GM12878 (cell line): ENCODE measurements at regions not wholly inside any gene's neighbourhood (a gene's known extent, or its start where the extent isn't known, plus 50 kb on each side); places are given as distances from the start of the nearest gene placed in this dataset.

Source experiments
- ATAC-seq: fragments of 200-7000 bp; cut with Tn5 transposase; 3 replicates; pipeline ENCODE4 v1.9.1; 2020; ENCODE audit warnings: mild to moderate bottlenecking, moderate library complexity
- BruUV-seq: library from RNA; stranded (reverse); fragments of 400-500 nt; replicated peaks from 2 replicates; lab custom pipeline; 2021; lab: Mats Ljungman, UMichigan
- CTCF ChIA-PET: fragments of 300-600 bp; sonication (Branson Sonifier 250); formaldehyde crosslinking; extraction: SDS; loops from one replicate; lab custom pipeline; 2021; ENCODE audit warnings: inconsistent platforms; lab: Yijun Ruan, JAX
- POLR2A ChIA-PET: fragments of 350-600 bp; formaldehyde crosslinking; extraction: SDS; loops from one replicate; lab custom pipeline; 2021; ENCODE audit warnings: inconsistent platforms; lab: Charles Lee
- RAD21 ChIA-PET: fragments of 300-600 bp; sonication (Branson Sonifier 250); formaldehyde crosslinking; loops from one replicate; lab custom pipeline; 2023; ENCODE audit warnings: antibody characterized with exemption; ENCODE audit not compliant: unreplicated experiment; lab: Charles Lee
- SMC1A ChIA-PET: fragments of 300-600 bp; sonication (Branson Sonifier 250); formaldehyde crosslinking; loops from one replicate; lab custom pipeline; 2023; ENCODE audit not compliant: unreplicated experiment, uncharacterized antibody; lab: Charles Lee
- DNase-seq: peaks from one replicate; pipeline ENCODE4 v3.0.0-alpha.2; 2011; ENCODE audit warnings: low read depth, low spot score
- FAIRE-seq: peaks from 3 replicates; lab custom pipeline; 2011; peaks lifted over from hg19 to GRCh38; lab: Jason Lieb, UNC
- H2AFZ ChIP-seq: 2 replicates; pipeline ENCODE4 v1.6.0; 2011; ENCODE audit warnings: low read depth, low read length, control low read depth; ENCODE audit not compliant: control insufficient read depth
- H3K27ac ChIP-seq: 2 replicates; pipeline ENCODE4 v1.5.1; 2011; ENCODE audit warnings: control low read depth; ENCODE audit not compliant: control insufficient read depth, insufficient read depth
- H3K27me3 ChIP-seq, 2 experiments: replicated peaks in 1 of 2; 2 replicates each; pipeline versions ENCODE4 v1.6.0 to v1.6.1; 2011; ENCODE audit warnings: low read length in 1 of 2; ENCODE audit not compliant: control insufficient read depth in 2 of 2, insufficient read depth in 2 of 2
- H3K36me3 ChIP-seq, 2 experiments: 2 replicates each; pipeline ENCODE4 v1.5.1; 2011; ENCODE audit warnings: low read length in 1 of 2; ENCODE audit not compliant: control insufficient read depth in 2 of 2, insufficient read depth in 2 of 2
- H3K4me1 ChIP-seq: 2 replicates; pipeline ENCODE4 v1.6.1; 2011; ENCODE audit warnings: mild to moderate bottlenecking, low read length, moderate library complexity, mixed read lengths; ENCODE audit not compliant: control insufficient read depth, insufficient read depth
- H3K4me2 ChIP-seq: 2 replicates; pipeline ENCODE4 v1.6.0; 2011; ENCODE audit warnings: control low read depth; ENCODE audit not compliant: control insufficient read depth, insufficient read depth
- H3K4me3 ChIP-seq: fragments of 200-600 bp; sonication (generic); 2 replicates; pipeline ENCODE4 v1.5.1; 2016
- H3K79me2 ChIP-seq: 2 replicates; pipeline ENCODE4 v1.6.0; 2011; ENCODE audit warnings: low read length; ENCODE audit not compliant: control insufficient read depth, insufficient read depth
- H3K9ac ChIP-seq: 2 replicates; pipeline ENCODE4 v1.8.0; 2011; ENCODE audit warnings: low read length, control low read depth, mixed read lengths; ENCODE audit not compliant: control insufficient read depth, insufficient read depth
- H3K9me3 ChIP-seq: replicated peaks from 3 replicates; pipeline ENCODE4 v1.5.1; 2011; ENCODE audit warnings: mild to moderate bottlenecking, low read length; ENCODE audit not compliant: control insufficient read depth, insufficient read depth
- H4K20me1 ChIP-seq: 2 replicates; pipeline ENCODE4 v1.6.0; 2011; ENCODE audit not compliant: control insufficient read depth, insufficient read depth
- BACH1 ChIP-seq: fragments of 450-650 bp; IDR thresholded peaks from 2 replicates; pipeline ENCODE4 v1.6.1; 2017; ENCODE audit warnings: mild to moderate bottlenecking, borderline replicate concordance
- BHLHE40 ChIP-seq, 2 experiments: fragments of 450-650 bp in 1 of 2; IDR thresholded peaks; 2 replicates each; pipeline ENCODE4 v1.6.1; 2011 to 2017; ENCODE audit warnings: low read depth in 2 of 2, borderline replicate concordance in 1 of 2, improper control_type of control experiment in 1 of 2, low read length in 1 of 2, mild to moderate bottlenecking in 1 of 2
- HSF1 ChIP-seq: fragments of 150-350 bp; IDR thresholded peaks from 2 replicates; pipeline ENCODE4 v1.6.1; 2014; ENCODE audit warnings: mild to moderate bottlenecking, low read depth, low read length
- RELB ChIP-seq: fragments of 450-650 bp; IDR thresholded peaks from 2 replicates; pipeline ENCODE4 v1.6.1; 2017; ENCODE audit warnings: low read depth, mild to moderate bottlenecking, moderate library complexity
- ZBTB33 ChIP-seq: fragments of 450-650 bp; IDR thresholded peaks from 2 replicates; pipeline ENCODE4 v1.6.1; 2017; ENCODE audit warnings: mild to moderate bottlenecking
- ZBTB40 ChIP-seq: fragments of 450-650 bp; IDR thresholded peaks from 2 replicates; pipeline ENCODE4 v1.6.1; 2016; ENCODE audit warnings: mild to moderate bottlenecking, moderate library complexity, borderline replicate concordance
- WGBS: methylation state at CpG from one replicate; pipeline ENCODE4 v1.1.6; 2016; ENCODE audit warnings: low lambda C conversion rate; ENCODE audit not compliant: insufficient replicate concordance, insufficient coverage; ENCODE audit errors: missing lambda C conversion rate; 5-methylcytosine and 5-hydroxymethylcytosine counted together
- in situ Hi-C: fragments of 300-500 bp; cut with MboI; formaldehyde crosslinking; loops from 9 replicates; pipeline ENCODE4 v1.14.3; 2018; ENCODE audit warnings: mixed read lengths
- intact Hi-C: fragments of 100-400 bp; cut with micrococcal nuclease; formaldehyde crosslinking; loops from one replicate; pipeline ENCODE4 v1.14.2; 2022; ENCODE audit not compliant: unreplicated experiment

GRCh38 chr6:8535519-8535918 lies 100.2 kb upstream of the SLC35B3 start (continued):
- TF ChIP-seq RELB (no peak), BACH1 (no peak)

GRCh38 chr6:8530785-8531435 lies 95.6 kb upstream of the SLC35B3 start:
- no peaks in the 10 kb centered on the region for H3K4me1 ChIP-seq
- no peak overlapping the region for H3K4me2 ChIP-seq
- ChIA-PET CTCF (no interaction called here), RAD21 (no interaction called here), POLR2A (no interaction called here), SMC1A (interaction anchor here (0.6 kb wide), 1 partner anchor 16 kb away, joined by 3 read pairs; no protein-coding TSS in a partner anchor)
- no peak overlapping the region for H3K27ac ChIP-seq
- DNase-seq (no peak), ATAC-seq (no peak), FAIRE-seq (no peak)
- no peaks in the 10 kb centered on the region for H3K36me3 ChIP-seq
- no peak overlapping the region for H3K4me3 ChIP-seq
- H3K27me3 ChIP-seq = no peaks in the 10 kb centered on the region
- no TSS peak for BruUV-seq
- no peak overlapping the region for H3K9ac ChIP-seq
- WGBS = 76% methylated on average over 12 of the region's 12 CpGs
- H3K9me3 ChIP-seq = no peaks in the 10 kb centered on the region
- in situ Hi-C loops (loop anchor here (25.0 kb wide), 1 partner anchor 1906 kb away; no protein-coding TSS in a partner anchor), intact Hi-C loops (loop anchor here (10.0 kb wide), 1 partner anchor 1904 kb away; no protein-coding TSS in a partner anchor)
- H3K79me2 ChIP-seq = no peaks in the 10 kb centered on the region
- no peaks in the 10 kb centered on the region for H4K20me1 ChIP-seq
- no peak overlapping the region for H2AFZ ChIP-seq
- TF ChIP-seq ZBTB33 (no peak), BHLHE40 (IDR thresholded peaks at IDR 0.05; ENCODE audit: borderline replicate concordance in 1 of 2, low read depth in 2 of 2, low read length in 1 of 2) (no peak), ZBTB40 (no peak), HSF1 (no peak)
